ENCODE measurements at regions not wholly inside any gene's neighbourhood (a gene's known extent, or its start where the extent isn't known, plus 50 kb on each side); places are given as distances from the start of the nearest gene placed in this dataset.
"Not testable (repeated sequence)": the region's sequence is repeated elsewhere in the genome, so short reads cannot be mapped to it uniquely, and the experiment has no call there.

- no peak for ATAC-seq
- no peak for DNase-seq
Measured at GRCh38 chr14:27750114-27750513, 1016.5 kb upstream of the FOXG1 start.

- ATAC-seq, DNase-seq: not testable (repeated sequence)
Measured at GRCh38 chr14:27757642-27758041, 1008.9 kb upstream of the FOXG1 start.

- not testable (repeated sequence) for DNase-seq, ATAC-seq
Measured at GRCh38 chr14:27760367-27760766, 1006.2 kb upstream of the FOXG1 start.

- not testable (repeated sequence) for DNase-seq, ATAC-seq
Measured at GRCh38 chr14:27799066-27800028, 967.2 kb upstream of the FOXG1 start.

- not testable (repeated sequence) for ATAC-seq, DNase-seq
Measured at GRCh38 chr14:27817746-27818430, 948.7 kb upstream of the FOXG1 start.

- not testable (repeated sequence) for DNase-seq, ATAC-seq
Measured at GRCh38 chr14:27826149-27826548, 940.4 kb upstream of the FOXG1 start.

GRCh38 chr14:27831978-27832377, 934.6 kb upstream of the FOXG1 start:
- not testable (repeated sequence) for DNase-seq, ATAC-seq

GRCh38 chr14:27833001-27833400, 933.6 kb upstream of the FOXG1 start:
- DNase-seq, ATAC-seq: not testable (repeated sequence)

GRCh38 chr14:27836386-27836785, 930.2 kb upstream of the FOXG1 start:
- no peak for DNase-seq
- no peak for ATAC-seq

- ATAC-seq (no peak), DNase-seq (no peak)
Measured at GRCh38 chr14:27845241-27845850, 921.2 kb upstream of the FOXG1 start.

GRCh38 chr14:27845902-27846301, 920.7 kb upstream of the FOXG1 start:
- no peak for DNase-seq

GRCh38 chr14:27847480-27847879, 919.1 kb upstream of the FOXG1 start:
- not testable (repeated sequence) for DNase-seq, ATAC-seq

More at GRCh38 chr14:27845902-27846301, 920.7 kb upstream of the FOXG1 start:
- ATAC-seq, result no peak

GRCh38 chr14:27849193-27849592, 917.4 kb upstream of the FOXG1 start:
- not testable (repeated sequence) for ATAC-seq, DNase-seq

- ATAC-seq, result no peak
- no peak for DNase-seq
Measured at GRCh38 chr14:27862684-27863083, 903.9 kb upstream of the FOXG1 start.

GRCh38 chr14:27863166-27863565, 903.4 kb upstream of the FOXG1 start:
- no peak for DNase-seq
- ATAC-seq, result no peak

- ATAC-seq, result no peak
- no peak for DNase-seq
Measured at GRCh38 chr14:27881063-27881462, 885.5 kb upstream of the FOXG1 start.

GRCh38 chr14:27881646-27882045, 884.9 kb upstream of the FOXG1 start:
- DNase-seq (no peak), ATAC-seq (no peak)

GRCh38 chr14:27886256-27886655, 880.3 kb upstream of the FOXG1 start:
- ATAC-seq (no peak), DNase-seq (no peak)

- ATAC-seq, result no peak
- no peak for DNase-seq
Measured at GRCh38 chr14:27890259-27890658, 876.3 kb upstream of the FOXG1 start.

GRCh38 chr14:27908484-27908883, 858.1 kb upstream of the FOXG1 start:
- ATAC-seq, DNase-seq: not testable (repeated sequence)

GRCh38 chr14:27916326-27916725, 850.3 kb upstream of the FOXG1 start:
- ATAC-seq (no peak), DNase-seq (no peak)

GRCh38 chr14:27917896-27918295, 848.7 kb upstream of the FOXG1 start:
- DNase-seq (no peak), ATAC-seq (no peak)
